Endothelial cell of umbilical vein (primary cell): ENCODE measurements at regions not wholly inside any gene's neighbourhood (a gene's known extent, or its start where the extent isn't known, plus 50 kb on each side); places are given as distances from the start of the nearest gene placed in this dataset.

Experiments used
- BruUV-seq: library from RNA; stranded (reverse); fragments of 400-500 nt; replicated peaks from 2 replicates; lab custom pipeline; 2021; lab: Mats Ljungman, UMichigan
- CTCF ChIA-PET: fragments of 300-600, 350-600 bp; sonication (Branson Sonifier 250); formaldehyde crosslinking; loops from one replicate; lab custom pipeline; 2021; ENCODE audit warnings: antibody characterized with exemption, inconsistent platforms; lab: Charles Lee
- POLR2A ChIA-PET: fragments of 300-600, 350-600 bp; sonication (Branson Sonifier 250); formaldehyde crosslinking; loops from one replicate; lab custom pipeline; 2021; ENCODE audit warnings: antibody characterized with exemption, inconsistent platforms; lab: Charles Lee
- DNase-seq: peaks from one replicate; pipeline ENCODE4 v3.0.0-alpha.2; 2011; ENCODE audit warnings: low read depth, low spot score
- FAIRE-seq: peaks from 2 replicates; lab custom pipeline; 2011; peaks lifted over from hg19 to GRCh38; lab: Jason Lieb, UNC
- H2AFZ ChIP-seq: 2 replicates; pipeline ENCODE4 v1.6.0; 2012; ENCODE audit warnings: low read depth, low read length, control low read depth, inconsistent platforms
- H3K27ac ChIP-seq: 2 replicates; pipeline ENCODE4 v1.5.1; 2011; ENCODE audit warnings: low read depth, mild to moderate bottlenecking, control low read depth, low read length, moderate library complexity; ENCODE audit not compliant: insufficient read depth
- H3K27me3 ChIP-seq, 2 experiments: 2 replicates each; pipeline versions ENCODE4 v1.6.0 to v1.6.1; 2011; ENCODE audit warnings: low read length in 2 of 2, mixed read lengths in 1 of 2; ENCODE audit not compliant: control insufficient read depth in 2 of 2, insufficient read depth in 2 of 2
- H3K36me3 ChIP-seq, 2 experiments: 2 replicates in 1 of 2; 3 replicates in 1 of 2; pipeline ENCODE4 v1.5.1; 2011; ENCODE audit warnings: low read length in 2 of 2, mild to moderate bottlenecking in 1 of 2, moderate library complexity in 1 of 2; ENCODE audit not compliant: control insufficient read depth in 2 of 2, insufficient read depth in 2 of 2; ENCODE audit errors: extremely low read depth in 1 of 2
- H3K4me1 ChIP-seq: 3 replicates; pipeline ENCODE4 v1.5.1; 2011; ENCODE audit warnings: mild to moderate bottlenecking, low read length; ENCODE audit not compliant: control insufficient read depth, insufficient read depth; ENCODE audit errors: extremely low read depth
- H3K4me2 ChIP-seq: 2 replicates; pipeline ENCODE4 v1.6.1; 2011; ENCODE audit warnings: low read length, control low read depth, mixed read lengths; ENCODE audit not compliant: insufficient read depth
- H3K4me3 ChIP-seq, 3 experiments: fragments of 200-600 bp in 1 of 3; sonication (generic), shearing (Covaris generic) in 1 of 3; replicated peaks in 1 of 3; 2 replicates each; pipeline ENCODE4 v1.5.1; 2011 to 2016; ENCODE audit warnings: control low read depth in 3 of 3, low read length in 3 of 3, mild to moderate bottlenecking in 2 of 3, inconsistent platforms in 1 of 3, low read depth in 1 of 3, moderate library complexity in 1 of 3; ENCODE audit not compliant: insufficient read depth in 1 of 3
- H3K79me2 ChIP-seq: 2 replicates; pipeline ENCODE4 v1.6.0; 2012; ENCODE audit warnings: low read length, inconsistent platforms; ENCODE audit not compliant: control insufficient read depth, insufficient read depth
- H3K9ac ChIP-seq: replicated peaks from 2 replicates; pipeline ENCODE3; 2011; ENCODE audit warnings: low read length, control low read depth; ENCODE audit not compliant: insufficient read depth; ENCODE audit errors: extremely low read depth
- H3K9me1 ChIP-seq: replicated peaks from 3 replicates; pipeline ENCODE4 v1.6.0; 2011; ENCODE audit warnings: mild to moderate bottlenecking, low read length; ENCODE audit not compliant: control insufficient read depth, insufficient read depth; ENCODE audit errors: extremely low read depth
- H3K9me3 ChIP-seq: replicated peaks from 2 replicates; pipeline ENCODE4 v1.5.1; 2012; ENCODE audit warnings: low read length, inconsistent platforms; ENCODE audit not compliant: control insufficient read depth, insufficient read depth
- H4K20me1 ChIP-seq: replicated peaks from 2 replicates; pipeline ENCODE3; 2011; ENCODE audit warnings: mild to moderate bottlenecking, low read length; ENCODE audit not compliant: control insufficient read depth, insufficient read depth; ENCODE audit errors: extremely low read depth
- EZH2 ChIP-seq: IDR thresholded peaks from 2 replicates; pipeline ENCODE4 v1.6.1; 2012; ENCODE audit warnings: borderline replicate concordance, low read depth, mild to moderate bottlenecking, moderate library complexity, low read length, inconsistent platforms; ENCODE audit not compliant: severe bottlenecking
- GATA2 ChIP-seq: IDR thresholded peaks from 2 replicates; pipeline ENCODE4 v1.7.0; 2011; ENCODE audit warnings: low read depth, mild to moderate bottlenecking, moderate library complexity, mixed read lengths, low read length; ENCODE audit not compliant: insufficient read length, insufficient read depth
- JUN ChIP-seq: IDR thresholded peaks from 2 replicates; pipeline ENCODE4 v1.6.1; 2011; ENCODE audit warnings: borderline replicate concordance, low read depth; ENCODE audit not compliant: insufficient read length, insufficient read depth
- MYC ChIP-seq: IDR thresholded peaks from one replicate; pipeline ENCODE4 v1.6.1; 2011; ENCODE audit warnings: mild to moderate bottlenecking, low read depth, low read length
- POLR2A ChIP-seq: IDR thresholded peaks from 2 replicates; pipeline ENCODE4 v1.6.1; 2012; ENCODE audit warnings: low read depth, mild to moderate bottlenecking, control low read depth, low read length
- POLR2AphosphoS5 ChIP-seq: IDR thresholded peaks from 2 replicates; pipeline ENCODE4 v1.6.1; 2012; ENCODE audit warnings: low read depth, mild to moderate bottlenecking, control low read depth, low read length, moderate library complexity; ENCODE audit not compliant: insufficient read depth
- dilution Hi-C: fragments of 300-500 bp; cut with MboI; formaldehyde crosslinking; loops from one replicate; pipeline ENCODE4 v1.15.0; 2019; ENCODE audit warnings: low sequenced_read_pairs; ENCODE audit not compliant: extremely low pct_ligation_motif_present
- intact Hi-C: fragments of 100-400 bp; cut with micrococcal nuclease; formaldehyde crosslinking; loops from one replicate; pipeline ENCODE4 v1.10.0; 2022
- TF ChIP-seq, protein P1 (sequence below), 2 donors: IDR thresholded peaks; 1 replicate in 1 of 2; 2 replicates in 1 of 2; pipeline ENCODE4 v1.5.1; 2011; ENCODE audit warnings: low read length in 2 of 2, mild to moderate bottlenecking in 2 of 2, moderate library complexity in 2 of 2, control low read depth in 1 of 2, inconsistent platforms in 1 of 2, low read depth in 1 of 2; ENCODE audit not compliant: insufficient read depth in 1 of 2; ENCODE audit errors: extremely low read depth in 1 of 2
- TF ChIP-seq, protein P2 (sequence below): IDR thresholded peaks from 2 replicates; pipeline ENCODE4 v1.6.1; 2011; ENCODE audit not compliant: insufficient read depth, insufficient read length

- no peaks in the 10 kb centered on the region for H3K9me1 ChIP-seq
- H3K9me3 ChIP-seq, result no peaks in the 10 kb centered on the region
- POLR2A ChIA-PET, result no interaction called here
- no peaks in the 10 kb centered on the region for H3K4me1 ChIP-seq
- H3K9ac ChIP-seq, result no peak overlapping the region
- no peaks in the 10 kb centered on the region for H3K79me2 ChIP-seq
- no peak overlapping the region for H3K27ac ChIP-seq
- no peaks in the 10 kb centered on the region for H4K20me1 ChIP-seq
- no peak for FAIRE-seq
- no peaks in the 10 kb centered on the region for H3K36me3 ChIP-seq
- no TSS peak for BruUV-seq
- H3K27me3 ChIP-seq, result peaks cover 0 to 2% of the 10 kb centered on the region in 2 experiments
- intact Hi-C loops (no loop called here), dilution Hi-C loops (no loop called here)
- no peak overlapping the region for H3K4me2 ChIP-seq
- no peak for DNase-seq
- H3K4me3 ChIP-seq, result no peak overlapping the region
- CTCF ChIA-PET, result no interaction called here
- no peak overlapping the region for H2AFZ ChIP-seq
- TF ChIP-seq MYC, result no peak
- TF ChIP-seq, protein P1, sequence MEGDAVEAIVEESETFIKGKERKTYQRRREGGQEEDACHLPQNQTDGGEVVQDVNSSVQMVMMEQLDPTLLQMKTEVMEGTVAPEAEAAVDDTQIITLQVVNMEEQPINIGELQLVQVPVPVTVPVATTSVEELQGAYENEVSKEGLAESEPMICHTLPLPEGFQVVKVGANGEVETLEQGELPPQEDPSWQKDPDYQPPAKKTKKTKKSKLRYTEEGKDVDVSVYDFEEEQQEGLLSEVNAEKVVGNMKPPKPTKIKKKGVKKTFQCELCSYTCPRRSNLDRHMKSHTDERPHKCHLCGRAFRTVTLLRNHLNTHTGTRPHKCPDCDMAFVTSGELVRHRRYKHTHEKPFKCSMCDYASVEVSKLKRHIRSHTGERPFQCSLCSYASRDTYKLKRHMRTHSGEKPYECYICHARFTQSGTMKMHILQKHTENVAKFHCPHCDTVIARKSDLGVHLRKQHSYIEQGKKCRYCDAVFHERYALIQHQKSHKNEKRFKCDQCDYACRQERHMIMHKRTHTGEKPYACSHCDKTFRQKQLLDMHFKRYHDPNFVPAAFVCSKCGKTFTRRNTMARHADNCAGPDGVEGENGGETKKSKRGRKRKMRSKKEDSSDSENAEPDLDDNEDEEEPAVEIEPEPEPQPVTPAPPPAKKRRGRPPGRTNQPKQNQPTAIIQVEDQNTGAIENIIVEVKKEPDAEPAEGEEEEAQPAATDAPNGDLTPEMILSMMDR (IDR thresholded peaks at IDR 0.05; ENCODE audit: extremely low read depth in 1 of 2, insufficient read depth in 1 of 2, low read depth in 1 of 2, low read length in 2 of 2), result no peak
These were observed 437.6 kb upstream of the ZMIZ1 start for GRCh38 chr10:78630944-78631838.

DNA sequence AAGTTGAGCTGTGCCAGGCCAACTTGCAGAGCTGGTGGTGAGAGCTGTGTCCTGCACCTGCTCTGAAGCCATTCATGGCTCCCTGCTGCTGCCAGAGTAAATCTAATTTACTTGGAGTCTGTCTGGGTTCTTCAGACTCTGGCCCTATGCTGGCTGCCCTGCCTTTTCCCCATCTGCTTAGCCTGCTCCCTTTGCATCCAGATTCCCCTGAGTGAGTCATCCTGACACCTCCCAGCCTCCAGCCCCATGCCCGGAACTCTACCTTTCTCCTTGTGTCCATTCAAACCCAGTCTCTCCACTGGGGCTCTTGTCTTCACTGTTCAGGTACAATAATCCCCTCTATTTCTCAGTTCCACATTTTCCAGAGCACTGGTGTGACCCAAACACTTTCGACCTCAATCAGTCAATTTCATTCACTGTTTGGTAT is 434.4 kb upstream of the ZMIZ1 start:
- FAIRE-seq (no peak), DNase-seq (no peak)
- TF ChIP-seq, protein P2, sequence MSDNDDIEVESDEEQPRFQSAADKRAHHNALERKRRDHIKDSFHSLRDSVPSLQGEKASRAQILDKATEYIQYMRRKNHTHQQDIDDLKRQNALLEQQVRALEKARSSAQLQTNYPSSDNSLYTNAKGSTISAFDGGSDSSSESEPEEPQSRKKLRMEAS, result no peak
- no peak for TF ChIP-seq JUN
- TF ChIP-seq GATA2, result no peak
- TF ChIP-seq EZH2, result no peak
- no peak for TF ChIP-seq POLR2A
- TF ChIP-seq MYC, result no peak
- no peak for TF ChIP-seq POLR2AphosphoS5
- no peaks in the 10 kb centered on the region for H3K4me1 ChIP-seq
- no peaks in the 10 kb centered on the region for H3K36me3 ChIP-seq
- ChIA-PET POLR2A (no interaction called here), CTCF (no interaction called here)
- intact Hi-C loops, result no loop called here
- H3K27me3 ChIP-seq, result peaks cover 0 to 4% of the 10 kb centered on the region in 2 experiments
- no peak overlapping the region for H3K4me2 ChIP-seq
- no peaks in the 10 kb centered on the region for H3K79me2 ChIP-seq
- no peak overlapping the region for H3K4me3 ChIP-seq
- no TSS peak for BruUV-seq
- H3K27ac ChIP-seq, result no peak overlapping the region
- no peaks in the 10 kb centered on the region for H3K9me3 ChIP-seq
- no peak overlapping the region for H3K9ac ChIP-seq
- H3K9me1 ChIP-seq, result no peaks in the 10 kb centered on the region
- H2AFZ ChIP-seq, result no peak overlapping the region
- H4K20me1 ChIP-seq, result no peaks in the 10 kb centered on the region
- dilution Hi-C loops, result no loop called here
